NCI-H460 (cell line): ENCODE measurements at regions not wholly inside any gene's neighbourhood (a gene's known extent, or its start where the extent isn't known, plus 50 kb on each side); places are given as distances from the start of the nearest gene placed in this dataset.

Source experiments
- DNase-seq: peaks from one replicate; pipeline ENCODE4 v3.0.0-alpha.2; 2016; ENCODE audit warnings: low read depth; ENCODE audit errors: extremely low read depth

- no peak for DNase-seq
Observed at GRCh38 chr3:152516216-152516615, 247.5 kb downstream of the MBNL1 start.

GRCh38 chr3:152517502-152517901, 248.8 kb downstream of the MBNL1 start:
- no peak for DNase-seq

GRCh38 chr3:152518346-152518745, 249.6 kb downstream of the MBNL1 start:
- DNase-seq: no peak

- DNase-seq: no peak
Observed at GRCh38 chr3:152519376-152519775, 250.6 kb downstream of the MBNL1 start.

DNA sequence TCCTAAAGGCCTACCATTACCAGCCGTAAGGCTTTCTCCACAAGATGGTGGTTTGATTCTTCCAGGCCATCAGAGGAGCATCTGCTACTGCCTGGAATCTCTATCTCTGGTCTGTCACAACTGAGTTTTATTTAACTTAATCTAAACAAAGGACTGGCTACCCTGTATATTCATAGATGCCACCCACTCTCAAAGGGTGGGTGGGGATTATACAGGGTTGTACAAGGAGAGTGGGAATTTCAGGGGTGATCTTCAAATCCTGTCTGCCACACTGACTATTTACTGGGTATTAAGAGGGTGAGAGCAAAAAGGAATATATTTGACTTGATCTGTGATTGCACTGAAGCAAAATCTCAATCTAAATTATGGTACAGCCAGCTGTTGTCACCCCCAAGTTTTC, 253.3 kb downstream of the MBNL1 start:
- no peak for DNase-seq

DNA sequence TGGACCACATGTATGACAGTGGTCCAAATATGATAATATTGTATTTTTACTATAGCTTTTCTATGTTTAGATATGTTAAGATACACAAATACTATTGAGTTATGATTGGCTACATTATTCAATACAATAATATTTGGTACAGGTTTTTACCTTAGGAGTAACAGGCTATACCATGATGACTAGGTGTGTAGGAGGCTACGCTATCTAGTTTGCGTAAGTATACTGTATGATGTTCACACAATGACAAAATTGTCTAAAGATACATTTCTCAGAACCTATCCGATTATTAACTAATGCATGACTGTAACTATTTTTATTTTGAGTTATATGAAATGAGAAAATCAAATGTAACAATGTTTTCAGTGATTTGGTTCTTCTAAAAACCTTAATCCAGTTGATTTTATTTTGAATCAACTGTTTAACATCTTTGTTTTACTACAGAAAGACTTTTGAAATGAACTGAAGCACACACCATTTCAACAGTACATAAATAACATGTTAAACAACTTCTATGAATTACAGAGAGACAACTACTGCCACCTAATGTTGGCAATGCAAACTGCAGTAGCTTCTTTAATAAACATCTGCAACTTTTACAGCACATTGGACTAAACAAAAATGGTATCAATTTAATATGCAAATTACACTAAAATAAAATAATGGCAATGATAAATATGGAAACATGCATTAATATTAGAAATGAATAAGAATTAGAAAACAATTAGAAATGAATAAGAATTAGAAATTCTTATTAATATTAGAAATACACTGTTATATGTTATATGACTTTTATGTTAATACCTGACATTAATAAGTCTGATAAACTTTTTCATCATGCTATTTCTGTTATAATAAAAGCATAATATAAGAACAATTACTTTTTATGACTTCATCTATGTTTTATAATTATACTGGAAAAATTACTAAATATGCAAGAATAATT, 255.7 kb downstream of the MBNL1 start:
- DNase-seq: peak; percentile 40

GRCh38 chr3:152531717-152532116, 263.0 kb downstream of the MBNL1 start:
- DNase-seq: no peak

GRCh38 chr3:152538518-152538917, 269.8 kb downstream of the MBNL1 start:
- no peak for DNase-seq

DNA sequence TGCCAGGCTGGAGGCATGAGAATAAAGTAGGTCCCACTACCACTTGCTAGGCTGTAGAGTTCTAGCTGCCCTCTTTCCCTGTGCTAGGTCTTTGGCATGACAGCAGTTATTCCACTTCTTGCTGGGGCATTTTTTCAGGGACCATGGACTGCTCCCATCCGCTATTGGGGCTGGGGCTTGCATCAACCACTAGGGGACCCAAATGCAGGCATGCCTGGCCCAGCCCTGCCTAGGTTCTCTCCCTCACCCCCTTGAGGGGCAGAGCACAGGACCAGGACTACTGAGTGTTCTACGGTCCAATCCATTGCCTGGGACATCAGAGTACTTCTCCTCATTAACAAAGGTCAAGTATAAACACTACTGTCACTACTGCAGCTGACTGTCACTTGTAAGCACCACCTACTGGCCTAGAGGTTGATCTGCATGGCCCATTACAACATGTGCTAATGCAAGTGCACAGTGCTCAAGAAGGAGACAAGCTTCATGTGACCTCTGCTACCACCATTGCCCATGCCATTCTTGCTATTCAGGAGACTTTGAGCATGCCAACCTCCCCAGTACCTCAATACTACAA, 270.5 kb downstream of the MBNL1 start:
- no peak for DNase-seq

GRCh38 chr3:152540120-152540519, 271.4 kb downstream of the MBNL1 start:
- DNase-seq: no peak

DNA sequence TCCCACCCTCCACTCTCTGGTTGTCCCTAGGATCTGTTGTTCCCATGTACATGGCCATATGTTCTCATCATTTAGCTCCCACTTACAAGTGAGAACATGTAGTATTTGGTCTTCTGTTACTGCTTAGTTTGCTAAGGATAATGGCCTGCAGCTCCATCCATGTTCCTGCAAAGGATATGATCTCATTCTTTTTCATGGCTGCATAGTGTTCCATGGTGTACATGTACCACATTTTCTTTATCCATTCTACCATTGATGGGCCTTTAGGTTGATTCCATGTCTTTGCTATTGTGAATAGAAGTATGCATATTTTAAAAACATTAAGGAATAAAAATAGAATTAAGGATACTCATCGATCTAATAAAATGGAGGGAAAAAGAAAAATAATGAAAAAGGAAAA, 278.4 kb downstream of the MBNL1 start:
- DNase-seq: no peak

- no peak for DNase-seq
Observed at GRCh38 chr3:152549263-152549662, 280.5 kb downstream of the MBNL1 start.

DNA sequence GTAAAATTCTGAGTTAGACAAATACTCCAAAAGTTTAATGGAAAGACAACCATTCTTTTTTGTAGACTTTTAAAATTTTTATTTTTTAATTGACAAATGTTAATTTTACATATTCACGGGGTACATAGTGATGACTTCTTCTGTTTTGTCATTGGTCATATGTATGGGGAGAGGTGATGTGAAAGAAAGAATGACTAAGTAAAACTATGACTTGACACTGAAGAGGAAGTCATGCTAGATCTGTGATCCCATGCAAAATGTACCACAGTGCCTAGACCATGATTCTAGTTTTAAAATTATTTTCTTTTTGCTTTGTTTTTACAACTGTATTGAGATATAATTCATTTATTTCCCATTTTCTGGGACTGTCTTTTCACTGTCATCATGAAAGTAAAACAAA, 281.6 kb downstream of the MBNL1 start:
- no peak for DNase-seq

DNA sequence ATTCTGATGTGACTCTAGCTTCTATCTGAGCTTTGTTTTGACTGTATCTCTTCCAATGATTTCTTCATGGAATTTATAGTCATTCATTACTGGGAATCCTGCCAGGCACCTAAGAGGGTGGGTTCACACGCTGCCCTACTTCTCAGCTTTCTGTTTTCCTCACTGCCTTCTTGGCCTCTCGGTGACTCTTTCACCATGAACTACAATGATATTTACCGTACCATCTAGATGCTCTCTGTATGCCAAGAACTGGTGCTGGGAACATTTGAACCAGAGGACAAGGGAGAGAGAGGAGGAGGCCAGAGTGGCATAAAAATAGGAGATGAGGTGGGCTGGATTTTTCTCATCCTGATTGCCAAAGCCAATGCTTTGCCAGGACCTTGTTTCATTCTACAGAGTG, 280.0 kb upstream of the P2RY1 start:
- no peak for DNase-seq

DNA sequence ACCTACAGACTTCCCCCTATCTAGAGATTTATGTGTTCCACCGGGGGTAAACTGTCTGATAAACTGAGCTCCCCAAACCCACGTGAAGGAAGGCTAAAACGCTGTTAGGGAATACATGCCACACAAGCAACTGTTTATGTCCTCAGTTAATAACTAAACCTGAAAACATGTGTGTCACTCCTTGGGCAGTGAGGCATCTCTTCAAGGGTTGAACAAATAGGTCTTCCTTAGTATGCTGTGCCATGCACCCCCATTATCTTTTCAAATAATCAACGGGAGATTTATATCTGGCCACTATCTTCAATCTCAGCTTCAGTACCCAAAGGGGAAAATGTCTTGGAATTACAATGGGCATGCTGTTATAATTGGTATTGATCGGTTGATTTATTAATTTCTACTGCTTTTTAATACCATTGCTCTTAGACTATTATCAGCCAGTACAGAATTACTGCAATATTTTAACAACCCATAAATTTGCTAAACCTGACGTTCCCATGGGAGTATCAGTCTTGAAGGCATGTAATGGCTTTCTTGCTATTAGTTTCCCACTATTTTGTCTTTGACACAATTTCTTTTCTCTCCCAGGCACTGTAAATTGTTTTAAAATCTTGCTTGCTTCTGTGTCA, 279.2 kb upstream of the P2RY1 start:
- no peak for DNase-seq

DNA sequence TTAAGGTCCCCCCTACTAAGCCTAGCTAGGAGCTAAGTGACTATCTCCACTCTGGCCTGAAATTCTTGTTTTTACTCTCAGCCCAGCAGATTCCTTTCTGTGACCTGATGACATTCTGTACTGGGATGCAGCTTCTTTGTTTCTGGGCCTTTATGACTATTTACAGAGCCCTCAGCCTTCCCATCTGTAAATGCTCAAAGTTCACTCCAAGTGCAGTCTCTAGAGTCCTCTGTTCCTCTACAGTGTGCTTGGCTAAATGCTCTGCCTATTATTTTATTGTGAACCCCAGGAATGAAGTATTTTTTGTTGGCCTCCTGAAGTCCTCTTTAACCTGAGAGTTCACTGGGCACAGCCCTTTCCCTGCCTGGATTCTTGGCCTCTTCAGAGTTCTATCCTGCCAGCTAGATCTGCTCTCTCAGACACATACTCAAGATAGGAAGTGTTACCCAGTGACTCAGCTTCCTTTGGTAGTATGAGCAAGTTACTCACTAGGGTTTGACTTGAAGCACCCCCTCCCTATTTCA, 278.1 kb upstream of the P2RY1 start:
- peak; percentile 11 for DNase-seq

- no peak for DNase-seq
Observed at GRCh38 chr3:152557302-152557999, 277.5 kb upstream of the P2RY1 start.

GRCh38 chr3:152558386-152558785, 276.5 kb upstream of the P2RY1 start:
- DNase-seq: no peak

DNA sequence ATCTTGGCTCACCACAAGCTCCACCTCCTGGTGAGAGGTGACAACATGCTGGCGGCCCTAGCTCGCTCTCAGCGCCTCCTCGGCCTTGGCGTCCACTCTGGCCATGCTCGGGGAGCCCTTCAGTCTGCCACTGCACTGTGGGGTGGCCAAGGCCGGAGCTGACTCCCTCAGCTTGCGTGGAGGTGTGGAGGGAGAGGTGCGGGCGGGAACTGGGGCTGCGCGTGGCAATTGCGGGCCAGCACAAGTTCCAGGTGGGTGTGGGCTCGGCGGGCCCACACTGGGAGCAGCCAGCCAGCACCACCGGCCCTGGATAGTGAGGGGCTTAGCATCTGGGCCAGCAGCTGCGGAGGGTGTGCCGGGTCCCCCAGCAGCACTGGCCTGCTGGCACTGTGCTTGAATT, 275.7 kb upstream of the P2RY1 start:
- no peak for DNase-seq

GRCh38 chr3:152564459-152564858, 270.5 kb upstream of the P2RY1 start:
- DNase-seq: no peak
